Psoas muscle (tissue), 7 donors: ENCODE measurements at regions not wholly inside any gene's neighbourhood (a gene's known extent, or its start where the extent isn't known, plus 50 kb on each side); places are given as distances from the start of the nearest gene placed in this dataset.
A peak's percentile ranks its signal among the peaks of the same experiment; 100 is the strongest.

Experiments
- ATAC-seq, 4 donors: fragments of 200-7000 bp; cut with Tn5 transposase; one replicate each; pipeline ENCODE4 v1.9.1; 2020; ENCODE audit warnings: moderate library complexity in 3 of 4, mild to moderate bottlenecking in 2 of 4
- DNase-seq, 2 donors: peaks; one replicate each; pipeline ENCODE4 v3.0.0-alpha.2; 2020
- H3K27ac ChIP-seq: fragments of 200-600 bp; one replicate; pipeline ENCODE4 v1.8.0; 2022
- H3K27me3 ChIP-seq, 3 donors: fragments of 200-600 bp in 1 of 3; one replicate each; pipeline versions ENCODE4 v1.6.1 to v1.8.0; 2013 to 2022; ENCODE audit warnings: low read length in 2 of 3, mild to moderate bottlenecking in 2 of 3, moderate library complexity in 1 of 3; ENCODE audit not compliant: insufficient read depth in 3 of 3
- H3K36me3 ChIP-seq, 2 donors: fragments of 200-600 bp in 1 of 2; one replicate each; pipeline versions ENCODE4 v1.6.1 to v1.8.0; 2013 to 2022; ENCODE audit warnings: low read depth in 1 of 2, mild to moderate bottlenecking in 1 of 2, moderate library complexity in 1 of 2; ENCODE audit not compliant: insufficient read depth in 1 of 2
- H3K4me1 ChIP-seq: fragments of 200-600 bp; one replicate; pipeline ENCODE4 v1.8.0; 2022
- H3K4me3 ChIP-seq: fragments of 200-600 bp; one replicate; pipeline ENCODE4 v1.8.0; 2022; ENCODE audit warnings: mild to moderate bottlenecking
- H3K9me3 ChIP-seq: fragments of 200-600 bp; one replicate; pipeline ENCODE4 v1.8.0; 2022
- CTCF ChIP-seq: fragments of 200-600 bp; IDR thresholded peaks from one replicate; pipeline ENCODE4 v1.8.0; 2022; ENCODE audit warnings: antibody characterized with exemption
- WGBS, 3 donors: extraction: QIAGEN DNeasy Blood & Tissue Kit; methylation state at CpG; one replicate each; pipeline versions ENCODE4 v1.1.6 to v1.1.7; 2013; 5-methylcytosine and 5-hydroxymethylcytosine counted together
- intact Hi-C, 2 donors: fragments of 100-400 bp; cut with DNase I; formaldehyde crosslinking; loops; one replicate each; pipeline versions ENCODE4 v1.11.0 to v1.14.2; 2022
- donor health status: healthy with polysubstance abuse.
- donor health status: DM: no; HTN: no; CAD: no; lungs with moderate emphysema.
- donor health status: Bipolar disorder and iron deficiency.
- donor health status: healthy.
- donor health status: DM: yes; HTN: yes; CAD: no.
- donor health status: DM: no; HTN: no; CAD: no.
- donor health status: DM: yes; HTN: yes; CAD: no.

- 17 to 24% (median 19%) methylated on average over 31 of the region's 31 CpGs for WGBS, 3 donors
- Histone ChIP-seq H3K27me3 (peaks cover 0 to 73% (median 24%) of the 10 kb centered on the region in 3 donors), H3K4me3 (no peak overlapping the region), H3K36me3 (no peaks in the 10 kb centered on the region), H3K9me3 (no peaks in the 10 kb centered on the region), H3K4me1 (no peaks in the 10 kb centered on the region), H3K27ac (no peak overlapping the region)
- TF ChIP-seq CTCF = peak; percentile 87
- peak; percentile 68 to 80 for DNase-seq
- intact Hi-C loops = loop anchor here (2.0 to 5.0 kb wide), 5 partner anchors 84 to 324 kb away; no protein-coding TSS in a partner anchor
- ATAC-seq = peak; percentile 54 to 83 (median 64)
These were observed 219.2 kb downstream of the RBFOX3 start for GRCh38 chr17:79391376-79392233.

- H3K27ac ChIP-seq = no peak overlapping the region
- H3K9me3 ChIP-seq = no peaks in the 10 kb centered on the region
- WGBS, 3 donors = 87 to 90% (median 90%) methylated on average over 9 to 19 of the region's 19 CpGs
- no peak for TF ChIP-seq CTCF
- ATAC-seq = no peak
- no peak for DNase-seq
- H3K4me3 ChIP-seq = no peak overlapping the region
- intact Hi-C loops = loop anchor here (5.0 kb wide), 3 partner anchors 83 to 323 kb away; no protein-coding TSS in a partner anchor
- no peaks in the 10 kb centered on the region for H3K36me3 ChIP-seq
- peaks cover 0 to 58% (median 11%) of the 10 kb centered on the region in 3 donors for H3K27me3 ChIP-seq
- H3K4me1 ChIP-seq = no peaks in the 10 kb centered on the region
These were observed 221.0 kb downstream of the RBFOX3 start for GRCh38 chr17:79389896-79390295.

- no peak overlapping the region for H3K4me3 ChIP-seq
- peak; percentile 74 for TF ChIP-seq CTCF
- ATAC-seq = peak; percentile 82 to 86 (median 85)
- DNase-seq = peak; percentile 45 to 76
- peaks cover 0 to 60% (median 10%) of the 10 kb centered on the region in 3 donors for H3K27me3 ChIP-seq
- H3K4me1 ChIP-seq = no peaks in the 10 kb centered on the region
- no peak overlapping the region for H3K27ac ChIP-seq
- no peaks in the 10 kb centered on the region for H3K9me3 ChIP-seq
- 35 to 39% (median 39%) methylated on average over 28 of the region's 28 CpGs for WGBS, 3 donors
- no peaks in the 10 kb centered on the region for H3K36me3 ChIP-seq
- intact Hi-C loops = loop anchor here in 1 of 2 donors (5.0 kb wide), 1 partner anchor 81 kb away; no protein-coding TSS in a partner anchor
These were observed 222.1 kb downstream of the RBFOX3 start for GRCh38 chr17:79388556-79389295.

- H3K4me1 ChIP-seq = no peaks in the 10 kb centered on the region
- TF ChIP-seq CTCF = no peak
- H3K9me3 ChIP-seq = no peaks in the 10 kb centered on the region
- H3K27me3 ChIP-seq = peaks cover 0 to 57% (median 12%) of the 10 kb centered on the region in 3 donors
- H3K36me3 ChIP-seq = no peaks in the 10 kb centered on the region
- H3K27ac ChIP-seq = no peak overlapping the region
- H3K4me3 ChIP-seq = no peak overlapping the region
- DNase-seq (no peak), ATAC-seq (no peak)
- intact Hi-C loops = loop anchor here in 1 of 2 donors (5.0 kb wide), 1 partner anchor 80 kb away; no protein-coding TSS in a partner anchor
- WGBS, 3 donors = 74 to 78% (median 75%) methylated on average over 6 of the region's 6 CpGs
These were observed 223.1 kb downstream of the RBFOX3 start for GRCh38 chr17:79387783-79388182.
